Lung (tissue), 11 donors: ENCODE measurements at regions not wholly inside any gene's neighbourhood (a gene's known extent, or its start where the extent isn't known, plus 50 kb on each side); places are given as distances from the start of the nearest gene placed in this dataset.

Experiments
- ATAC-seq: fragments of 200-7000 bp; cut with Tn5 transposase; one replicate; pipeline ENCODE4 v1.9.1; 2020; ENCODE audit warnings: moderate number of reproducible peaks; ENCODE audit not compliant: insufficient read depth, low FRiP score
- DNase-seq, 3 donors: peaks; one replicate each; pipeline ENCODE4 v3.0.0-alpha.2; 2013 to 2017
- H3K27ac ChIP-seq, 2 donors: one replicate each; pipeline ENCODE4 v1.5.1; 2013; ENCODE audit warnings: mild to moderate bottlenecking in 2 of 2, moderate library complexity in 2 of 2, control low read depth in 1 of 2, inconsistent platforms in 1 of 2, low read depth in 1 of 2, low read length in 1 of 2
- H3K27me3 ChIP-seq, 3 donors: one replicate each; pipeline ENCODE4 v1.5.1; 2013; ENCODE audit warnings: low read length in 2 of 3; ENCODE audit not compliant: control insufficient read depth in 3 of 3, insufficient read depth in 3 of 3
- H3K36me3 ChIP-seq, 4 donors: one replicate each; pipeline ENCODE4 v1.5.1; 2013; ENCODE audit warnings: low read length in 4 of 4, mild to moderate bottlenecking in 1 of 4, moderate library complexity in 1 of 4; ENCODE audit not compliant: control insufficient read depth in 4 of 4, insufficient read depth in 4 of 4
- H3K4me1 ChIP-seq, 5 donors: one replicate each; pipeline ENCODE4 v1.5.1; 2013; ENCODE audit warnings: low read length in 5 of 5, mild to moderate bottlenecking in 2 of 5, moderate library complexity in 1 of 5; ENCODE audit not compliant: control insufficient read depth in 5 of 5, insufficient read depth in 5 of 5
- H3K4me3 ChIP-seq: one replicate; pipeline ENCODE4 v1.5.1; 2013; ENCODE audit warnings: mild to moderate bottlenecking, control low read depth, moderate library complexity
- H3K9ac ChIP-seq, 2 donors: one replicate each; pipeline ENCODE4 v1.5.1; 2013; ENCODE audit warnings: low read length in 2 of 2, control low read depth in 1 of 2; ENCODE audit not compliant: insufficient read depth in 1 of 2
- H3K9me3 ChIP-seq, 4 donors: one replicate each; pipeline ENCODE4 v1.5.1; 2013; ENCODE audit warnings: low read length in 3 of 4, mild to moderate bottlenecking in 1 of 4, moderate library complexity in 1 of 4; ENCODE audit not compliant: control insufficient read depth in 4 of 4, insufficient read depth in 3 of 4
- WGBS, 2 donors: extraction: QIAGEN DNeasy Blood & Tissue Kit; methylation state at CpG; one replicate each; pipeline ENCODE4 v1.1.7; 2013; 5-methylcytosine and 5-hydroxymethylcytosine counted together
- TF ChIP-seq, protein P1 (sequence below): IDR thresholded peaks from 2 replicates; pipeline ENCODE4 v1.5.1; 2012; ENCODE audit warnings: mild to moderate bottlenecking; ENCODE audit errors: control extremely low read depth, extremely low read depth
- donor health status: control.
- donor health status: control.
- donor health status: Bipolar disorder and iron deficiency.
- donor health status: healthy.
- donor health status: DM: yes; HTN: yes; CAD: no.

DNA sequence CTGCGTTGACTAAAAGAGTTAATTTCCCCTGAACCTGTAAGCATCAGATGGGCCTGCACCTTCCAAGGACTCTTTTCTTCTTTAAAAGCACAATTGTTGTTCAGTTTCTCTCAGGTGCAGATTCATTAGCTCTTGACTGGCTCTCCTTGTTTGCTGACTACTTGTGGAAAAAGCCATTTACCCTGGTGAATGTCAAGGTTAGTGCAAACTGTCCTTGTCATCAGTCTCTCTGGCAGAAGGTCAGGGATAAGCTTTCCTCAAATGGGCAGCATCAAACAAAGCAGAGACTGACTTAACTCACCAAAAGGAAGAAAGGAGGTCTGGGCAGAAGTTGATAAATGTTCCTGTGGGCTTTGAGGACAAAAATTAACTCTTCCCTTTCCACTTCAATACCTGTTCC, 922.7 kb downstream of the BCL11A start:
- WGBS, 2 donors = 71 to 88% methylated on average over 1 of the region's 1 CpG
- TF ChIP-seq, protein P1, sequence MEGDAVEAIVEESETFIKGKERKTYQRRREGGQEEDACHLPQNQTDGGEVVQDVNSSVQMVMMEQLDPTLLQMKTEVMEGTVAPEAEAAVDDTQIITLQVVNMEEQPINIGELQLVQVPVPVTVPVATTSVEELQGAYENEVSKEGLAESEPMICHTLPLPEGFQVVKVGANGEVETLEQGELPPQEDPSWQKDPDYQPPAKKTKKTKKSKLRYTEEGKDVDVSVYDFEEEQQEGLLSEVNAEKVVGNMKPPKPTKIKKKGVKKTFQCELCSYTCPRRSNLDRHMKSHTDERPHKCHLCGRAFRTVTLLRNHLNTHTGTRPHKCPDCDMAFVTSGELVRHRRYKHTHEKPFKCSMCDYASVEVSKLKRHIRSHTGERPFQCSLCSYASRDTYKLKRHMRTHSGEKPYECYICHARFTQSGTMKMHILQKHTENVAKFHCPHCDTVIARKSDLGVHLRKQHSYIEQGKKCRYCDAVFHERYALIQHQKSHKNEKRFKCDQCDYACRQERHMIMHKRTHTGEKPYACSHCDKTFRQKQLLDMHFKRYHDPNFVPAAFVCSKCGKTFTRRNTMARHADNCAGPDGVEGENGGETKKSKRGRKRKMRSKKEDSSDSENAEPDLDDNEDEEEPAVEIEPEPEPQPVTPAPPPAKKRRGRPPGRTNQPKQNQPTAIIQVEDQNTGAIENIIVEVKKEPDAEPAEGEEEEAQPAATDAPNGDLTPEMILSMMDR = no peak

DNA sequence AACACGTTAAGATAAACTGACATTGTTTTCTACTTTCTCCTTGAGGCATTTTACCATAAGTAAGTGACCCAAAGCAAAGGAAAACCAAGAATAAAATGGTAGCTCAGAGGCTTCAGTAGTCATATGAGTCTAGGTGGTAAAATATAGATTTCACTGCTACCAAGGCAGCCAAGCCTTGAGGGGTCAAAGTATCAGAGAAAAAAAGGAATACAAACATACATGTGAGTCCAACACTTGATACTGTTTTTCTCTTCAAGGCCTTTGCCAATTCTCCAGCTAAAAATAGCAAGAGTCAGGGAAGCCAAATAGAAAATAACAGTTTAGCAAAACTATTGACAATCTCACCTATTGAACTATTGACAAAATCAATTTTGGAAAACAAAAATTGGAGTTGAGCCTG, 925.9 kb downstream of the BCL11A start:
- TF ChIP-seq, protein P1 = no peak
- 68 to 83% methylated on average over 1 of the region's 1 CpG for WGBS, 2 donors
- Histone ChIP-seq H3K9me3 (no peaks in the 10 kb centered on the region), H3K27ac (no peak overlapping the region), H3K36me3 (no peaks in the 10 kb centered on the region), H3K4me3 (no peak overlapping the region), H3K4me1 (peaks cover 0 to 8% (median 0%) of the 10 kb centered on the region in 5 donors), H3K9ac (no peak overlapping the region), H3K27me3 (no peaks in the 10 kb centered on the region)
- no peak for DNase-seq
- no peak for ATAC-seq

More for the DNA sequence above, 922.7 kb downstream of the BCL11A start:
- H3K27ac ChIP-seq = no peak overlapping the region
- DNase-seq (no peak), ATAC-seq (no peak)
- no peaks in the 10 kb centered on the region for H3K36me3 ChIP-seq
- no peak overlapping the region for H3K4me3 ChIP-seq
- H3K4me1 ChIP-seq = peaks cover 0 to 8% (median 0%) of the 10 kb centered on the region in 5 donors
- H3K27me3 ChIP-seq = no peaks in the 10 kb centered on the region
- H3K9me3 ChIP-seq = no peaks in the 10 kb centered on the region
- H3K9ac ChIP-seq = no peak overlapping the region

DNA sequence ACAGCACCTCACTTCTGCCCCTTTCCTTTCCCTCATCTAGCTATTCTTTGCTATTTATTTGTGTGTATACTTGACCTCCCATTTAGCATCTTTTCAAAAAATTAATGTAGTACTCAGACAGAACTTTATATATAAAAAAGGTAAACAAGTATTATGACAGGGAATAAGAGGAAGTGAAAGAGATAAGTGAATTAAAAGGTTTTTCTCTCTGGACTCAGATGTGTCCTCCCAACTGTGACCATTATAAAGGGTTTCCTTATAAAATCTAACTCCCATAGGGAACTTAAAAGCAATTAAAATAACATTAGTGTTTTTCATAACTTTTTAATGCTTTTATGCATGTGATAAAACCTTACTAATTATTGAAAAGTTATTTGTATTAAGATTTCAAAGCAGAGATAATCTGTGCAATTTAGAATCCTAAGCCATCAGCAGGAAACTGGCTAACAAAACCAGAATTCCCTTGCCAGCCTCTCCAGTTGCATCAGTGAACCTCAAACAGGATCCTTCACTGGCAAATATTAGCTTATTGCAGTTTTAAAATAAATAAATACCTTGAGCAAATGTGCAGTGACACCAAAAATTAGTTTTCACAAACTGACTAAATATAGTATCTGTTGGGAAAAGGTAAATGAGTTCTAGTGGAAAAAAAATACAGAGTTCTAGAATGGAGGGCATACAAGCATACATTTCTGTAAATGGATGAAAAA, 930.7 kb downstream of the BCL11A start:
- Histone ChIP-seq H3K36me3 (no peaks in the 10 kb centered on the region), H3K27ac (no peak overlapping the region)
- ATAC-seq = no peak

More for the DNA sequence above, 930.7 kb downstream of the BCL11A start:
- TF ChIP-seq, protein P1 = no peak
- Histone ChIP-seq H3K4me3 (no peak overlapping the region), H3K9me3 (peaks cover 0 to under 1% (median 0%) of the 10 kb centered on the region in 4 donors), H3K9ac (no peak overlapping the region), H3K27me3 (no peaks in the 10 kb centered on the region), H3K4me1 (peaks cover 0 to 5% (median 0%) of the 10 kb centered on the region in 5 donors)
- no peak for DNase-seq
